GM21526 (cell line): ENCODE measurements at regions not wholly inside any gene's neighbourhood (a gene's known extent, or its start where the extent isn't known, plus 50 kb on each side); places are given as distances from the start of the nearest gene placed in this dataset.
"Not testable (repeated sequence)": the region's sequence is repeated elsewhere in the genome, so short reads cannot be mapped to it uniquely, and the experiment has no call there.

Experiments
- ATAC-seq: cut with Tn5 transposase; IDR thresholded peaks from one replicate; pipeline ENCODE4 v1.9.1; 2021; ENCODE audit warnings: moderate library complexity; ENCODE audit not compliant: unreplicated experiment, low FRiP score

- ATAC-seq: no peak
These were observed 250.2 kb upstream of the MEX3C start for GRCh38 chr18:51447351-51448342.

DNA sequence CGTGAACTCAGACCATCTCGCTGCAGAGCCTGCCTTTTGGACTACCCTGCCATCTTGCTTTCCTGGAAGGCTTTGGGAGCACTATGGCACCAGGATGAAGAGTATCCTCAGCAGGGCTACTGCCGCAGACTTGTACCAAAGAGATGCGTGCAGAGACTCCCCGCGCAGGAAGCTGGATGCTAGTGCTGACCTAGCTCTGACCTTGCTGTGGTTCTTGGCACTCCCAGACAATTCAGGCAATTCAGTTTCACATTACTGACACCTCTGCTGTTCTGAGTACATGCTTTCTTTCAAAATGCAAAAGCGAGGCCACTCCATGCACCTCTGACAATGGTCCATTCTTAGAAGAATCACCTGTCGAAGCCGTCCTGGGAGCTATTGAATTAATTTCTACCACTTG lies 251.5 kb upstream of the MEX3C start:
- no peak for ATAC-seq

GRCh38 chr18:51453594-51453993 lies 256.1 kb upstream of the MEX3C start:
- no peak for ATAC-seq

- ATAC-seq: no peak
These were observed 261.4 kb upstream of the MEX3C start for GRCh38 chr18:51458861-51459260.

DNA sequence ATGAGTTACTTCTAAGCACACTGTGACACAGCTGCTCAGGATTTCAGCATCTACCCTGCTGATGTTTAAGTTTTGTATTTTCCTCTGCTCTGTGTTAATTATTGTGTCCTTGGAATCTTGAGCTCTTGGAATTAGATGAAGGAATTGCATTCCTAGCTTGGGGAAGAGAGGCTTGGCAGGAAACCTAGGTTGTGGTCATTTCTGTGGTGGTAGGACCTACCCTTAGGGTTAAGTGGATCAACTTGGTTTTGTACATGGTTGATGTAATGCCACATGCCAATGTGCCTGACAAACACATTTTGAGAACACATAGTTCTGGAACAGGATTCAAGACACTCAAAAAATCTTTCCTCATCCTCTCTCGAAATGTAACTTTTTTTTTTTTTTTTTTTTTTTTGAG lies 264.5 kb upstream of the MEX3C start:
- no peak for ATAC-seq

GRCh38 chr18:51463483-51464136 lies 266.1 kb upstream of the MEX3C start:
- no peak for ATAC-seq

GRCh38 chr18:51478908-51479307 lies 281.4 kb upstream of the MEX3C start:
- ATAC-seq: no peak

DNA sequence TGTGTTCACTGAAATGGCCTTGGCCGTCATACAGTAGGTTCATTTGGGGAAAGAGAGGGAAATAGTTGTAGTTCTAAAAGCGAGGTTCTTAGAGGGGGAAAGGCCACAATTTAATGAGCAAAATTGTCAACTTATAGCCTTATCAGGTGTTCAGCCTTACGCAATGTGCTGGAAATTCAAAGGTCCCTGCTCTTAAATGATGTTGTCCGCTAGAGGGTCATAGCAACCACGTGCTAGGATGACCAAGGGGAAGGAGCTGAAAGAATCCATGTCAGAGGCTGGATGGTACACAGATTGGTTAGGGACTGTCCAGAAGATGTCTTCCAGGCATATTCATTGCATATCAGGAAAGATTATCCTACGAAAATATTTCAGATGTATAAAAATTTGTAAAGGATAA lies 282.3 kb upstream of the MEX3C start:
- no peak for ATAC-seq

GRCh38 chr18:51480407-51481261 lies 283.2 kb upstream of the MEX3C start:
- ATAC-seq: no peak

GRCh38 chr18:51486735-51487366 lies 289.4 kb upstream of the MEX3C start:
- ATAC-seq: no peak

DNA sequence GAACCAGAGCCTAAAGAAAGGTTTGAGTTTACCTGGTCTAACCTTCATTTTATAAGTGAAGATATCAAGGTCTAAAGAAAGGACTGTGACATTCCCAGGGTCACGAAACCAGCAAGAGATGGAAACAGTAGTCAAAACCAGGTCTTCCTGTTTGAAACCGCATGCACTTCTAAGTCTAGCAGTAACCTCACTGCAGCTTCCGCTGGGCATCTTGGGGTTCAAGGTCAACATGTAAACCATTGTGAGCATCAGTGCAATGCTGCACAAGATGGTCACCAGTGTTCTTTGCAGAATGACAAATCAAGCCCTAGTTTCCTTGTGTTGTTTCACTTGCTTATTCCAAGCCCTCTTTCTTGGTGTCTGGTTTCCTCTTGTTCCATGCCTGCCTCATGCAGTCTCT lies 292.9 kb upstream of the MEX3C start:
- no peak for ATAC-seq

DNA sequence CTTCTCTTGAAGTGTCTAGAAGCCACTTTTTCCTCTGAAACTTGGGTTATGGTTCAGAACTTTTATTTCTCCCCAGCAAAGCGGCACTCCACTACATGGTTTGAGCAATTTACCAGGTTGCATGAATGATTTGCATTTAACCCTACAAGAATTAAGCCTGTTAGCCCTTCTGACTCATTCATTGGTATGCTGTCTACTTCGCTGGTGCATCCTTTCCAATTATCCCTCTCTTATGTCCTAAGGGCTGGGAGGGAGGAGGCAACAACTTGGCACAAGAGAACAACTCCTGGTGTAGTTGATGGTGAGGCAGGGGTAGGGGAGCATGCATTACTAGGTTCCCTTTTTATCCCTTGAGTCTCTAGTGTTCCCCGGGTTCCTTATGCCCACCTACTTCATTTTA lies 293.4 kb upstream of the MEX3C start:
- no peak for ATAC-seq

DNA sequence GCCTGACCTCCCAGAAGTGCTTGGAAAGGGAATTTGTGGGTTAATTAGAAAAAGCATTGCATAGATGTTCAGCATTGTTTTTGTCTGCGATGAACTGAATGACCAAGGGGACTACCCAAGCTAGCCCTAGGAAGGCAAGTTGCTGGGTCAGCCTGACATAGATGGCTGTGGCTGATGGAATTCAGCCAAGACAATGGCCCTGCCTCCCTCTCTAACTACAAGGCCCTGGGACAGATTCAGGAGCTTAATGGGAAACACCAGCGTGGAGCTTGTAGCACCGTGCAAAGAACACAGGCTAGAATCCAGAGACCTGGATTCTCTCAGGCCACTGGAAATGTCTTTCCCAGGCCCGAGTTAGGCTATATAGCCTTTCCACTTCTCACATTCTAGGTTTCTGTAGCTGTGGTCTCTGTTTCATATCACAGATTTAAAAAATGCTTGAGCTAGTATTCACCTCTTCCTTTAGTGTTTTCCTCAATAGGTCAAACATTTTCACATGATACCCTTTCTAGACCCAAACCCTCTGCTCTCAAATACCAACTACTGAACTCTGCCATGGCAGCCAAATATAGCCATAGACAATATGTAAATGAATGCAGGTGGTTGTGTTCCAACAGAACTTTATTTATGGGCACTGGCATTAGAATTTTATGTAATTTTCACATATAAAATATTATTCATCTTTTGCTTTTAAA lies 294.3 kb upstream of the MEX3C start:
- ATAC-seq: no peak

GRCh38 chr18:51498085-51498855 lies 300.8 kb upstream of the MEX3C start:
- ATAC-seq: no peak

DNA sequence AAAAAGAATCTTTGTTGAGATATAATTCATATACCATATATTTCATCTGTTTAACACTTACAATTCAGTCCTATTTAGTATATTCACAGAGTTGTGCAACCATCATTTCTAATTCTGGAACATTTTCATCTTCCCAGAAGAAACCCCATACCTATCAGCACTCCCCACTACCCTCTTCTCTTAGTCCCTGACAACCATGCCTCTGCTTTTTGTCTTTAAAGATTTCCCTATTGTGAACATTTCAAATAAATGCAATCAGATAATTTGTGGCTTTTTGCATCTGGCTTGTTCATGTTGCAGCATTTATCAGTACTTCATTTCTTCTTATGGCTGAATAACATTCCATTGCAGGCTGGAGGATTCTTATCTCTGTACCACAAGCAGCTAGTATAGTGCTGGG lies 305.9 kb upstream of the MEX3C start:
- no peak for ATAC-seq

DNA sequence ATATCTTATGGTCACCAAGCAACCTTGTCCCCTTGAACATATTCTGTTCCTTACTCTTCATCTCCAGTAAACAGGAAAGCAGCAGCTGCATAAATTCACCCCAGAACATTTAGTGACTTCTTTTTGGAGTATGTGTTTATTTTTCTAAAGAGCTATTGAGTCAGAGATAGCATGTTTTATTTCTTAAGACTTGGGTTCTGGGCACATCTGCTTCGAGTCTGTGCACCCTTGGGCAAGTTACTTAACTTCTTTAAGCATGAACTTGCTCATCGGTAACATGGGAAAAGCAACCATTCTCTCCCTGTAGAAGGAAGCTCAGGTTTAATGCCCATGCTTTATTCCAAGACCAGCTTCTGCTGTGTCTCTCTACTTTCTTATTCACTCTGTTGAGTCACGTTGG lies 309.3 kb upstream of the MEX3C start:
- ATAC-seq: no peak

DNA sequence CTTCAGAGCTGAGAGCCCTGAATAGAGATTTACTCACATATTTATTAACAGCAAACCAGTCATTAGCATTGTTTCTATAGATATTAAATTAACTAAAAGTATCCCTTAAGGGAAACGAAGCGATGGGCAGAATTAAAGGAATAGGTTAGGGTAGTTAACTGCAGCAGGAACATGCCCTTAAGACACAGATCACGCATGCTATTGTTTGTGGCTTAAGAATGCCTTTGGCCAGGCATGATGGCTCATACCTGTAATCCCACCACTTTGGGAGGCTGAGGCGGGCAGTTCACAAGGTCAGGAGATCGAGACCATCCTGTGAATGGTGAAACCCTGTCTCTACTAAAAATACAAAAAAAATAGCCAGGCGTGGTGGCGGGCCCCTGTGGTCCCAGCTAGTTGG lies 310.9 kb upstream of the MEX3C start:
- ATAC-seq: not testable (repeated sequence)

DNA sequence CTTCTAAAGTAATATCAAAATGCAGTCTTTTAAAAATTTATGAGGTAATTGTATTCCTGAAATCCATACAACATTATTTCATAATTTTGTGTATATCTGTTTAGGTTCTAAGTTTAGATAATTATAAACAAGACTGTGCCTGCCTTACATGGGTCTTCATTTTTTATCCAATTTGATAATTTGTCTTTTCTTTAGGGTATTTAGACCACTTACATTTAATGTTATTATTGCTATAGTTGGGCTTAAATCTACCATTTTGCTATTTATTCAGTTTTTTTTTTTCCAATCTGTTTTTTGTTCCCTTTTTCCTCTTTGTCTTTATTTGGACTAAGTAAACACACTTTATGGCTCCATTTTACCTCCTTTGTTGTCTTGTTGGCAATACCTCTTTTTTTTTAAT lies 312.5 kb upstream of the MEX3C start:
- no peak for ATAC-seq

GRCh38 chr18:51513517-51513916 lies 316.0 kb upstream of the MEX3C start:
- no peak for ATAC-seq
